Smooth muscle cell (in vitro differentiated cells): ENCODE measurements at regions not wholly inside any gene's neighbourhood (a gene's known extent, or its start where the extent isn't known, plus 50 kb on each side); places are given as distances from the start of the nearest gene placed in this dataset.

Experiments used
- DNase-seq: peaks from one replicate; lab custom pipeline; 2025; ENCODE audit not compliant: unreplicated experiment; lab: John Stamatoyannopoulos, UW
- H2AFZ ChIP-seq: fragments of 200-600 bp; sonication (generic); 2 replicates; pipeline ENCODE4 v1.6.0; 2016; ENCODE audit warnings: antibody characterized with exemption, low read depth, mild to moderate bottlenecking
- H3F3A ChIP-seq: fragments of 200-600 bp; sonication (generic); 2 replicates; pipeline ENCODE4 v1.6.0; 2017; ENCODE audit warnings: antibody characterized with exemption, low read depth
- H3K27ac ChIP-seq: fragments of 200-600 bp; sonication (generic); 2 replicates; pipeline ENCODE4 v1.5.1; 2016; ENCODE audit warnings: low read depth, mild to moderate bottlenecking
- H3K27me3 ChIP-seq: fragments of 200-600 bp; sonication (generic); 2 replicates; pipeline ENCODE4 v1.6.1; 2016; ENCODE audit warnings: low read depth, mild to moderate bottlenecking
- H3K36me3 ChIP-seq: fragments of 200-600 bp; sonication (generic); 2 replicates; pipeline ENCODE4 v1.5.1; 2016; ENCODE audit warnings: low read depth
- H3K4me1 ChIP-seq: fragments of 200-600 bp; sonication (generic); 2 replicates; pipeline ENCODE4 v1.5.1; 2016; ENCODE audit warnings: low read depth
- H3K4me2 ChIP-seq: fragments of 200-600 bp; sonication (generic); 2 replicates; pipeline ENCODE4 v1.6.0; 2016; ENCODE audit warnings: mild to moderate bottlenecking
- H3K4me3 ChIP-seq: fragments of 200-600 bp; sonication (generic); 2 replicates; pipeline ENCODE4 v1.5.1; 2016; ENCODE audit warnings: mild to moderate bottlenecking
- H3K79me2 ChIP-seq: fragments of 200-600 bp; sonication (generic); 2 replicates; pipeline ENCODE4 v1.6.0; 2016; ENCODE audit warnings: low read depth, mild to moderate bottlenecking
- H3K9ac ChIP-seq: fragments of 200-600 bp; sonication (generic); 2 replicates; pipeline ENCODE4 v1.6.0; 2016; ENCODE audit warnings: low read depth
- H3K9me3 ChIP-seq: fragments of 200-600 bp; sonication (generic); replicated peaks from 2 replicates; pipeline ENCODE4 v1.5.1; 2016; ENCODE audit warnings: low read depth
- H4K20me1 ChIP-seq: fragments of 200-600 bp; sonication (generic); 2 replicates; pipeline ENCODE4 v1.6.0; 2016; ENCODE audit warnings: low read depth
- CTCF ChIP-seq: fragments of 200-600 bp; sonication (generic); IDR thresholded peaks from 2 replicates; pipeline ENCODE4 v1.5.1; 2017; ENCODE audit warnings: borderline replicate concordance, mild to moderate bottlenecking, antibody characterized with exemption; ENCODE audit not compliant: insufficient read depth, poor library complexity, severe bottlenecking
- WGBS: methylation state at CpG from one replicate; pipeline ENCODE4 v1.1.7; 2016; ENCODE audit warnings: low lambda C conversion rate; 5-methylcytosine and 5-hydroxymethylcytosine counted together

GRCh38 chr1:232292239-232292638, 337.7 kb downstream of the SIPA1L2 start:
- no peaks in the 10 kb centered on the region for H3K79me2 ChIP-seq
- no peak overlapping the region for H3K4me3 ChIP-seq
- no peaks in the 10 kb centered on the region for H3F3A ChIP-seq
- H3K4me1 ChIP-seq: peaks cover 4% of the 10 kb centered on the region
- no peak for TF ChIP-seq CTCF
- no peak overlapping the region for H3K9ac ChIP-seq
- H3K36me3 ChIP-seq: no peaks in the 10 kb centered on the region
- no peak overlapping the region for H3K27ac ChIP-seq
- H2AFZ ChIP-seq: no peak overlapping the region
- no peaks in the 10 kb centered on the region for H3K27me3 ChIP-seq
- no peak for DNase-seq
- no peaks in the 10 kb centered on the region for H4K20me1 ChIP-seq
- no peak overlapping the region for H3K4me2 ChIP-seq
- H3K9me3 ChIP-seq: no peaks in the 10 kb centered on the region
- WGBS: 72% methylated on average over 2 of the region's 2 CpGs

- Histone ChIP-seq H3K27me3 (no peaks in the 10 kb centered on the region), H3K9me3 (no peaks in the 10 kb centered on the region), H3K9ac (no peak overlapping the region), H3K36me3 (no peaks in the 10 kb centered on the region), H3K4me3 (no peak overlapping the region), H3K4me1 (peaks cover 4% of the 10 kb centered on the region), H2AFZ (no peak overlapping the region), H4K20me1 (no peaks in the 10 kb centered on the region), H3K27ac (no peak overlapping the region), H3K4me2 (no peak overlapping the region), H3F3A (no peaks in the 10 kb centered on the region), H3K79me2 (no peaks in the 10 kb centered on the region)
- DNase-seq: no peak
- 94% methylated on average over 1 of the region's 1 CpG for WGBS
- no peak for TF ChIP-seq CTCF
These were observed 338.3 kb downstream of the SIPA1L2 start for GRCh38 chr1:232291681-232292080.

GRCh38 chr1:232291261-232291660, 338.7 kb downstream of the SIPA1L2 start:
- no peak for DNase-seq
- WGBS: 97% methylated on average over 4 of the region's 4 CpGs
- H4K20me1 ChIP-seq: no peaks in the 10 kb centered on the region
- H3K36me3 ChIP-seq: no peaks in the 10 kb centered on the region
- no peak for TF ChIP-seq CTCF
- H3K4me3 ChIP-seq: no peak overlapping the region
- no peaks in the 10 kb centered on the region for H3K79me2 ChIP-seq
- H3K9ac ChIP-seq: no peak overlapping the region
- H2AFZ ChIP-seq: no peak overlapping the region
- no peak overlapping the region for H3K27ac ChIP-seq
- H3K27me3 ChIP-seq: no peaks in the 10 kb centered on the region
- no peaks in the 10 kb centered on the region for H3F3A ChIP-seq
- no peaks in the 10 kb centered on the region for H3K9me3 ChIP-seq
- no peak overlapping the region for H3K4me2 ChIP-seq
- peaks cover 4% of the 10 kb centered on the region for H3K4me1 ChIP-seq

- TF ChIP-seq CTCF: no peak
- no peak overlapping the region for H3K27ac ChIP-seq
These were observed 339.4 kb downstream of the SIPA1L2 start for GRCh38 chr1:232290570-232290969.

More at GRCh38 chr1:232290570-232290969, 339.4 kb downstream of the SIPA1L2 start:
- H3K9me3 ChIP-seq: no peaks in the 10 kb centered on the region
- H3K9ac ChIP-seq: no peak overlapping the region
- H3K36me3 ChIP-seq: no peaks in the 10 kb centered on the region
- no peak overlapping the region for H2AFZ ChIP-seq
- H3K4me1 ChIP-seq: peaks cover 4% of the 10 kb centered on the region
- no peak overlapping the region for H3K4me2 ChIP-seq
- no peaks in the 10 kb centered on the region for H3F3A ChIP-seq
- no peaks in the 10 kb centered on the region for H4K20me1 ChIP-seq
- no peaks in the 10 kb centered on the region for H3K27me3 ChIP-seq
- no peaks in the 10 kb centered on the region for H3K79me2 ChIP-seq
- H3K4me3 ChIP-seq: no peak overlapping the region
- no peak for DNase-seq
